ENCODE measurements at regions not wholly inside any gene's neighbourhood (a gene's known extent, or its start where the extent isn't known, plus 50 kb on each side); places are given as distances from the start of the nearest gene placed in this dataset.

DNA sequence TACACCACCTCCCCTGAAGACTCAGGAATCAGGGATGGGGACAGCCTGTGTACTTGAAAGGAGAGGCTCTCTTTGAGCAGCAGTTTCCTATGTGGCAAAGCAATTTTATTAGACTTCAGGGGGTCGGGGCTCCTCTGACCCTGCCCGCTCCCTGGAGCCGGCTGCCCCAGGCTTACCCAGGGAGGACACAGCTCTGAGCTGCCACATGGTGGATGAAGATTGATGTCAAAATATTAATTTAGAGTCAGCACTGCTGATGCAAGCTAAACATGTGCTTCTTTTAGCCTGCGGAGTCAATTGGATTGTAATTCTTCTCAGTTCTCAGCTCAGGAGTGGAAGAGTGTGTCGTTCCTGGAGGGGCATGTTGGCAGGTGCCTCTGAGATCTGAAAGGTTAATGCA is 606.1 kb downstream of the KIF4B start:
- TF ChIP-seq, protein P1, sequence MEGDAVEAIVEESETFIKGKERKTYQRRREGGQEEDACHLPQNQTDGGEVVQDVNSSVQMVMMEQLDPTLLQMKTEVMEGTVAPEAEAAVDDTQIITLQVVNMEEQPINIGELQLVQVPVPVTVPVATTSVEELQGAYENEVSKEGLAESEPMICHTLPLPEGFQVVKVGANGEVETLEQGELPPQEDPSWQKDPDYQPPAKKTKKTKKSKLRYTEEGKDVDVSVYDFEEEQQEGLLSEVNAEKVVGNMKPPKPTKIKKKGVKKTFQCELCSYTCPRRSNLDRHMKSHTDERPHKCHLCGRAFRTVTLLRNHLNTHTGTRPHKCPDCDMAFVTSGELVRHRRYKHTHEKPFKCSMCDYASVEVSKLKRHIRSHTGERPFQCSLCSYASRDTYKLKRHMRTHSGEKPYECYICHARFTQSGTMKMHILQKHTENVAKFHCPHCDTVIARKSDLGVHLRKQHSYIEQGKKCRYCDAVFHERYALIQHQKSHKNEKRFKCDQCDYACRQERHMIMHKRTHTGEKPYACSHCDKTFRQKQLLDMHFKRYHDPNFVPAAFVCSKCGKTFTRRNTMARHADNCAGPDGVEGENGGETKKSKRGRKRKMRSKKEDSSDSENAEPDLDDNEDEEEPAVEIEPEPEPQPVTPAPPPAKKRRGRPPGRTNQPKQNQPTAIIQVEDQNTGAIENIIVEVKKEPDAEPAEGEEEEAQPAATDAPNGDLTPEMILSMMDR (IDR thresholded peaks at IDR 0.05): no peak
- no peak for TF ChIP-seq POLR2AphosphoS5 (IDR thresholded peaks at IDR 0.05; ENCODE audit: low read depth, low read length)
